ENCODE measurements at regions not wholly inside any gene's neighbourhood (a gene's known extent, or its start where the extent isn't known, plus 50 kb on each side); places are given as distances from the start of the nearest gene placed in this dataset.

- no peak for DNase-seq (ENCODE audit: low read depth)
Observed at GRCh38 chr16:79658301-79659033, 57.9 kb upstream of the MAF start.

GRCh38 chr16:79656553-79657115, 56.1 kb upstream of the MAF start:
- DNase-seq (ENCODE audit: low read depth): no peak

- DNase-seq (ENCODE audit: low read depth): no peak
Observed at GRCh38 chr16:79653373-79653891, 52.9 kb upstream of the MAF start.

DNA sequence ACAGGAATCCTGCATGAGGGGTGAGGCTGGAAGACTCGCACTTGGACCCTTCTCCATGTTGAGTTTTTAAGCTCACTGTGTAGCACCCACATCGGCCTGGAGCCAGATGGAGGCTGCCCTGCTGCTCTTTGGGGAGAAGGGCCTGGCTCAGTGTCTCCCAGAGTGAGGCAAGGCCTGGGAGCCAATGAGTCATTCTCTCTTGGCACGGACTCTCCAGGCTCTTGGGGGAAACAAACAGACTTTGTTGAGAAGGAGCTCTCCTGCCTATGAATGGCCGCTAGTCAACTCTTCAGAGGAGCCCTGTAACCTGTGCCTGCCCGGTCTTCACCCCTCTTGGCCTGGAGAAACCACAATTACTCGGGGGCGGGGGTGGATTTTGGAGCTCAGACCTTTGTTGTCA, 50.8 kb upstream of the MAF start:
- no peak for DNase-seq (ENCODE audit: low read depth)

All from stimulated activated CD8-positive, alpha-beta memory T cell treated with anti-CD3 and anti-CD28 coated beads, Interleukin-15, amount 100 ng/mL, for 24 hours (primary cell).